C4-2B (cell line): ENCODE measurements at regions not wholly inside any gene's neighbourhood (a gene's known extent, or its start where the extent isn't known, plus 50 kb on each side); places are given as distances from the start of the nearest gene placed in this dataset.

Experiments used
- CTCF ChIP-seq: fragments of 450-650 bp; conservative IDR thresholded peaks from 2 replicates; pipeline ENCODE4 v1.5.1; 2017; ENCODE audit warnings: mild to moderate bottlenecking
- ZFX ChIP-seq: fragments of 450-650 bp; IDR thresholded peaks from 2 replicates; pipeline ENCODE4 v1.6.1; 2017

DNA sequence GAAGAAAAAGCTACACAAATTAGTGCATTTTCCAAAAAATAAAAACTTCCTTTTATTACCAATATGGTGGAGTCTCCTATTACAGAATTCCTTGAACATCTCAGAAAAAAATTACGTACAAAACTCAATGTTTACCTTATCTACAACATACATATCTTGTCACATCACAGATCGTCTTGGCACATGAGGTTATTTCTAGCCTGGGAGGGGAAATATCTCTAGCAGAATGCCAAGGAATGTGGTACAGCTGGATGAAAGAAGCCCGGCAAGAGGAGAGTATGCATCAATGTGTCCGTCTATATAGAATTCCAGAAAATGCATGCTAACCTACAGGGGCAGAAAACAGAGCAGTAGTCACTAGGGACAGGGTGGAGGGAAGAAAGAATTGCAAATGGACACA lies 443.8 kb downstream of the ZSWIM6 start:
- TF ChIP-seq CTCF (no peak), ZFX (no peak)
